ENCODE measurements at regions not wholly inside any gene's neighbourhood (a gene's known extent, or its start where the extent isn't known, plus 50 kb on each side); places are given as distances from the start of the nearest gene placed in this dataset.

DNA sequence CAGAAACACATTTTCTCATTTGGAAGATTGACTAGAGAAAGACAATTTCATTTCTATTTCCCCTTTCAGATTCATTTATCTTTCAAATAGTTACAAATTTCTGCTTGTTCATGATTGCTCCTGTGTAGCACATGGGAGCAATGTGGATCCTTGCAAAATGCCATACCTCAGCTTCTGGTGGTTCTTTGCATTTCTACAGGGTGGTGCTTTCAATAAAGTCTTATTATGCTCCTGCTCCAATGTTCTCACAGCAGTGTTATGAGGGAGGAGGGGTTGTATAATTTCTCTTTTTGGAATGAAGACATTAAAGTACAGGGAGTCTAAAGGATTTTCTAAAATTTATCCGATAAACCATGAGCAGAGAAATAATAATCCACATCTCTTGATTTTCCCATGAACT lies 280.1 kb upstream of the ATP10A start:
- TF ChIP-seq, protein P1, sequence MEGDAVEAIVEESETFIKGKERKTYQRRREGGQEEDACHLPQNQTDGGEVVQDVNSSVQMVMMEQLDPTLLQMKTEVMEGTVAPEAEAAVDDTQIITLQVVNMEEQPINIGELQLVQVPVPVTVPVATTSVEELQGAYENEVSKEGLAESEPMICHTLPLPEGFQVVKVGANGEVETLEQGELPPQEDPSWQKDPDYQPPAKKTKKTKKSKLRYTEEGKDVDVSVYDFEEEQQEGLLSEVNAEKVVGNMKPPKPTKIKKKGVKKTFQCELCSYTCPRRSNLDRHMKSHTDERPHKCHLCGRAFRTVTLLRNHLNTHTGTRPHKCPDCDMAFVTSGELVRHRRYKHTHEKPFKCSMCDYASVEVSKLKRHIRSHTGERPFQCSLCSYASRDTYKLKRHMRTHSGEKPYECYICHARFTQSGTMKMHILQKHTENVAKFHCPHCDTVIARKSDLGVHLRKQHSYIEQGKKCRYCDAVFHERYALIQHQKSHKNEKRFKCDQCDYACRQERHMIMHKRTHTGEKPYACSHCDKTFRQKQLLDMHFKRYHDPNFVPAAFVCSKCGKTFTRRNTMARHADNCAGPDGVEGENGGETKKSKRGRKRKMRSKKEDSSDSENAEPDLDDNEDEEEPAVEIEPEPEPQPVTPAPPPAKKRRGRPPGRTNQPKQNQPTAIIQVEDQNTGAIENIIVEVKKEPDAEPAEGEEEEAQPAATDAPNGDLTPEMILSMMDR (IDR thresholded peaks at IDR 0.05; ENCODE audit: insufficient read depth, missing control alignments): no peak
- no peak for FAIRE-seq
- DNase-seq (ENCODE audit: insufficient read length, low spot score): no peak

DNA sequence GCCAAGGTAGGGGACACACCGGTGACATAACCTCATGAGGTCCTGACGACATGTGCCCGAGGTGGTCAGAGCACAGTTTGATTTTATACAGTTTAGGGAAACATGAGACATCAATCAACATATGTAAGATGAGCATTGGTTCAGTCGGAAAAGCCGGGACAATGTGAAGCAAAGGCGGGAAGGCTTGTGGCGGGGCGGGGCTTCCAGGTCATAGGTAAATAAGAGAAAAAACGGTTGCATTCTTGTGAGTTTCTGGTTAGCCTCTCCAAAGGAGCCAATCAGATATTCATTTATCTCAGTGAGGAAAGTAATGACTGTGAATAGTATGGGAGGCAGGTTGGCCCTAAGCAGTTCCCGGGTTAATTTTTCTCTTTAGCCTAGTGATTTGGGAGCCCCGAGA lies 271.7 kb upstream of the ATP10A start:
- FAIRE-seq (no peak), DNase-seq (ENCODE audit: insufficient read length, low spot score) (no peak)
- TF ChIP-seq, protein P1 (IDR thresholded peaks at IDR 0.05; ENCODE audit: insufficient read depth, missing control alignments): no peak

DNA sequence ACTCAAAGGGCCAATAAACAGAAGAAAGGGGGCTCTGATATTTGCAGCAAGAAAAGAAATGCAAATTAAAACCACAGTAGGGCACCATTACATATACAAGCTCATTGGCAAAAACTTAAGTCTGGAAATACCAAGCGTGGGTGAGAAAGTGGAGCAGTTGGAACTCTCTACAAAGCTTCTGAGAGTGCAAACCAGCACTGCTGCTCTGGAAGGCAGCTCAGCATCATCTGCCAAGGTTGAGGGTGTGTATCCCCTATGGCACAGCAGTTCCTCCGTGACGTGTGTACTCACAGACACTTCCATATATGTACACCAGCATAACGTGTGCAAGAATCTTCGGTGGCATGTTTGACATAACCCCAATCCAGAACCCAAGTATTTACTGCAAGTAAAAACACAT lies 271.0 kb upstream of the ATP10A start:
- no peak for DNase-seq (ENCODE audit: insufficient read length, low spot score)
- TF ChIP-seq, protein P1 (IDR thresholded peaks at IDR 0.05; ENCODE audit: insufficient read depth, missing control alignments): no peak
- no peak for FAIRE-seq

DNA sequence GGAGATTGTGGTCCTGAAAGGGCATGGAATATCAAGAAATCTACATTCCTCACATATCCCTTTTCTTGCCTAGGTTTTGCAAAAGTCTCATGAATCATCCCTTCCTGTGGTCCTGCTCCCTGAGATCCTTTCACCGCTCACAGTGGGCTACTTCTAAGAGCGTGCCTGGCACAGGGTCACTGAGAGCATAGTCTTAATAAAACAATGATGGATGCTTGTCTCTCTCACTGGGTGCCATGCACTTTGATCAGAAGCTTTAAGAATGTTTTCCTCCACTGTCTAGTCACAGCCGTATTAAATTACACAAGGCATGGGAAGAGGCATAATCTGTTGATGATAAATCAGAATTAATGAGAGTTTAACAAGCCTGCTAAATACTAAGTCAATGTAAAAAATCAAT lies 269.7 kb upstream of the ATP10A start:
- DNase-seq (ENCODE audit: insufficient read length, low spot score): no peak
- FAIRE-seq: no peak
- TF ChIP-seq, protein P1 (IDR thresholded peaks at IDR 0.05; ENCODE audit: insufficient read depth, missing control alignments): no peak

DNA sequence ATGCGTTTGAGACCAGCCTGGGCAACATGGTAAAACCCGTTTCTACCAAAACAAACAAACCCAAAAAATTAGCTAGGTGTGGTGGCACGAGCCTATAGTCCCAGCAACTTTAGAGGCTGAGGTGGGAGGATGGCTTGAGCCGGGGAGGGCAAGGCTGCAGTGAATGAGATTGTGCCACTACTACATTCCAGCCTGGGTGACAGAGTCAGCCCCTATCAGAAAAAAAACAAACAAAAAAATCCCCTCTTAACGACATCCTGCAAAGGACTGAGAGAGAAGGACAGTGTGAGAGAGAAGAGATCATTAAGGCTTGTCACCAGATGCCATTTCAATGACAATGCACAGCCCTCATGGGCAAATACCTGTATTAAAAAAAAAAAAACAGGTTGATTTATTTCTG lies 266.7 kb upstream of the ATP10A start:
- FAIRE-seq (no peak), DNase-seq (ENCODE audit: insufficient read length, low spot score) (no peak)
- TF ChIP-seq, protein P1 (IDR thresholded peaks at IDR 0.05; ENCODE audit: insufficient read depth, missing control alignments): no peak

DNA sequence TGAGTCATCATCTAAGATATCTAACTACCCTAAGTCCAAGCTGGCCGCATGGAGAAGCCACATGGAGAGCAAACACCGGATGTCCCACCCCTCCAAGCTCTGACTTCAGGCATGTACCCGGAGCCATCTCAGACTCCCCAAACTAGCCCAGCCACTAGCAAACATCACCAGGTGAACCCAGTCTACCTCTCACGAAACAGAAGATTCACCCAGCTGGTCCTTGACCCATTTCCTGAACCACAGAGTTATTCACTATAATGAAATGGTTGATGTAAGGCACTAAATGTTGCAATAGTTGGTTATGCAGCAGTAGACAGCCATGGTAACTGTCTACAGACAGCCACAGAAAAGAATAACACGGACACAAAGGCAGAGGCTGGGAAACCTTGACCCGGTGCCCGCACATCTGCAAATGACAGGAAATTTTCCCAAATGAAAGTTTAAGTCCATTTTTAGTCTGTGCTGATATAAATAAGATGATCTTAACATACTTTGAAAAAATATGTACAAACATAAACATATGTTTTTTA lies 265.5 kb upstream of the ATP10A start:
- no peak for FAIRE-seq

DNA sequence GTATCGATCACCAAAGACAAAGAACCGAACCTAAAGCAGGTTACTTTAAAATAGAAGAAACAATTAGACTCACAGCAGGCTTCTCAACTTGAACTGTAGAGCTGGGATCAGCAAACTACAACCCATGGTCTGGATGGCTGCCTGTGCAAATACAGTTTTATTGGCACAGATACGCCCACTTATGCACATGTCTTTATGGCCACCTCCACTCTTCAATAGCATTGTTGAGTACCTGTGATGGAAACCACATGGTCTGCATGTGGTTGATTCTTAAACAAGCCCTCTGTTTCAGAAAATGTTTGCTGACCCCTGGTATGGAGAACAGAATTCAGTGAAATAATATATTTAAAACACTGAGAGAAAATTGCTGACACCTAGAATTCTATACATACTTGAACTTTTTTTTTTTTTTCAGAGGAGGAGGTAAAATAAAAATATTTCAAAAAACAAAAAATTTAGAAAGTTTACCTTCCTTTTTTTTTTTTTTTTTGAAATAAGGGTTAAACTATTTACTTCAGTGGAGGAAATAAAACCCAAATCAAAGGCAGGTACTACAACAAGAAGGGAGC lies 263.8 kb upstream of the ATP10A start:
- no peak for DNase-seq (ENCODE audit: insufficient read length, low spot score)
- TF ChIP-seq, protein P1 (IDR thresholded peaks at IDR 0.05; ENCODE audit: insufficient read depth, missing control alignments): no peak
- no peak for FAIRE-seq

More for the DNA sequence above, 265.5 kb upstream of the ATP10A start:
- no peak for DNase-seq (ENCODE audit: insufficient read length, low spot score)
- TF ChIP-seq, protein P1 (IDR thresholded peaks at IDR 0.05; ENCODE audit: insufficient read depth, missing control alignments): no peak
